Tibial nerve (tissue), 3 donors: ENCODE measurements at regions not wholly inside any gene's neighbourhood (a gene's known extent, or its start where the extent isn't known, plus 50 kb on each side); places are given as distances from the start of the nearest gene placed in this dataset.

Experiments used
- CTCF ChIP-seq, 5 experiments: fragments of 200-600 bp in 3 of 5; fragments of 450-650 bp in 2 of 5; sonication (generic) in 3 of 5; IDR thresholded peaks; one replicate each; pipeline ENCODE4 v1.5.1; 2016 to 2019; ENCODE audit warnings: antibody characterized with exemption in 5 of 5, mild to moderate bottlenecking in 3 of 5, moderate library complexity in 2 of 5
- POLR2A ChIP-seq, 2 donors: fragments of 450-650 bp; IDR thresholded peaks; one replicate each; pipeline ENCODE4 v1.6.1; 2017; ENCODE audit warnings: antibody characterized with exemption in 2 of 2, mild to moderate bottlenecking in 2 of 2, moderate library complexity in 2 of 2

DNA sequence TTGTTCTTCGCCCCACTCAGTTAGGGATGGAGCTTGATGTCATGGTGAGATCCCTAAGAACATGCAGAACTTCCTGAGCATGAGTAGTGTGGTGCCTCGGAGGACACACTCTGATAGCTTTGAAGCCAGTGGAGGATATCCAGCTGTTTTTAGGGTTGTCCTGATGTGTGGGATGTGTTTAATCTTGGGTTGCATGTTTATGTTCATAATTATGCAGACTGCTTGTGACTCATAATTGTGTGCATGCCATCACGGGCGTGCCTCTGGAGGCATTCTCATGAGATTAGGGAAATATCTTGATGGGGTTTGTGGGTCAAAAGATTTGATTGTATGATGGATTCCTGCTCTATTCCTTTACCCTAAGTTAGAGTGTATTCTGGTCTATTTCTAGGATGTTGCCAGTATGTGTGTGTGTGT is 267.4 kb upstream of the PELI2 start:
- TF ChIP-seq CTCF (IDR thresholded peaks at IDR 0.05) (no peak), POLR2A (IDR thresholded peaks at IDR 0.05) (no peak)
